Skeletal muscle cell (primary cell): ENCODE measurements at regions not wholly inside any gene's neighbourhood (a gene's known extent, or its start where the extent isn't known, plus 50 kb on each side); places are given as distances from the start of the nearest gene placed in this dataset.

Experiments
- DNase-seq: peaks from one replicate; pipeline ENCODE4 v3.0.0-alpha.2; 2010; ENCODE audit warnings: low read depth
- H3K4me3 ChIP-seq: 2 replicates; pipeline ENCODE4 v1.5.1; 2011; ENCODE audit warnings: low read depth, mild to moderate bottlenecking, control low read depth, low read length, moderate library complexity

DNA sequence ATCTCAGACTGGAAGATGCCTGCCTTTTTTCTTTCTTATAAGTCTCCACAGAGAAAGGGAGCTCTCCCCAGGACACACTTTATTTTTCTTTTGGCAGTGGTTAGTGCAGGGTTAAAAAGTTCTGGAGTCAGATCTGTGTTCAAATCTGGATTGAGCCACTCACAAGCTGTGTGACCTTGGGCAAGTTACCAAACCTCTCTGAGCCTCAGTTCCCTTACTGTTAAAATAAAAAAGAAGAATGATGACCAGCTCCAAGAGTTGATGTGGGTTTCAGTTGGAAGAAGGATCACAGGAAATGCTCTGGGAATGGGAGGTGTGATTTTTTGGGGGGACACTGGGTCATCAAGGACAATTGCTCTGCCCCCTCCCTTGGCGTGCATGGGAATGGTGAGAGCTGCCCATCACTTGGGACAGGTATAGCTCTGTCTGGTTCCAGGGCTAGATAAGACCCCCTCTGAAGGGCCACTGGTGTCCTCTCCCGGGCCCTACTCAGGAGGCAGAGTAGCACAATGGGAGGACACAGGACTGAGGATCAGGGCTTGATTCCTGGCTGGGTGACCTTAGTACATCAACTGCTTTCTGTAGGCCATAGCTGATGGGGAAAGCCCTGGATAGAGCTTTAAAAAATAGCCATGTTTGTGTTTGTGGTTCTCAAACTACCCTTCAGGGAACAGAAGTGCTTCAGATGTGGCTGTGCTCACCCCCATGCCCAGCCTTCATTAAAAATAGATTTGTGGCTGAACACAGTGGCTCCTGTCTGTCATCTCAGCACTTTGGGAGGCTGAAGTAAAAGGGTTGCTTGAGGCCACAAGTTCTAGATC is 228.3 kb downstream of the MIAT start:
- no peak for DNase-seq
- H3K4me3 ChIP-seq, result no peak overlapping the region

DNA sequence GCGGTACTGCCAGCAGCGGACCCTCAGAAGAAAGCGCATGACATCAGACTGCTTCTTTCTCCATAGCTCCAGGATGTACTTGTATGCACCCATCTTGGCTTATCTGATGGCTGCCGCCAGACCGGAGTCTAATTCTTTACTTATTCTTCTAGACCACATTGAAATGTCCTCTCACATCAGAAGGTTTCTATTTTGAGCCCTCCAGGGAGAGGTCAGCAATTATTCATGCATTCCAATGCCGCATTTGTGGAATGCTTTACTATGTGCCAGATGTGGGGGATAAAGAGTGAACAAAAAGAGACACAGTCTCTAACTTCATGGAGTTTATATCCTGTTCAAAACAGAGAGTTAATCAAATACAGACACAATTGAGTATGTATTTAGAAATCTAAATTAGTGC is 230.1 kb downstream of the MIAT start:
- peak; percentile 62 for DNase-seq
- no peak overlapping the region for H3K4me3 ChIP-seq

DNA sequence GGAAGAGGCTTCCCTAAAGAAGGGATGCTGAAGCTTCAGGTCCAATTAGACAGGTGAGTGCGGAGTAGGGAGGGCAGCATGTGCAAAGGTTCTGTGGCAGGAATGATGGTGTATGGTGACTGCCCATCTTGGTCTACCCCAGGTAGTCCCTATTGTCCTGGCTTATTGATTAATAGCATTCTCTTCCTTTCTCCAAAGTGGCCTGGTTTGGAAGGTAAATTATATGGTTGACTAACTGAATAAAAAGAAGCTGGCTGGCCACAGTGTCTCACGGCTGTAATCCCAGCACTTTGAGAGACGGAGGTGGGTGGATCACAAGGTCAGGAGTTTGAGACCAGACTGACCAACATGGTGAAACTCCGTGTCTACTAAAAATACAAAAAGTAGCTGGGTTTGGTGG is 230.5 kb downstream of the MIAT start:
- no peak overlapping the region for H3K4me3 ChIP-seq
- DNase-seq, result no peak

DNA sequence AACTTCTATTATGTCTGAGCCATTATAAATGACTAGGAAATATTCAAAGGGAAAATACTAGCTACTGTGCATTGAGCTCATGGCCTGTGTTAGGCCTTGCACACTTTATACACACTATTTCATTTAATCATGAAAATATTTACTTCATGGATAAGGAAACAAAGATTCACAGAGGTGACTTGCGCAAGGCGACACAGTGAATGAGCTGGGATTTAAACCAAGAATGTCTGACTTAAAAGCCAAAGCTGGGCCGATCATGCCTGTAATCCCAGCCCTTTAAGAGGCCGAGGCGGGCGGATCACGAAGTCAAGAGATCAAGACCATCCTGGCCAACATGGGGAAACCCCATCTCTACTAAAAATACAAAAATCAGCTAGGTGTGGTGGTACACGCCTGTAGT is 231.5 kb downstream of the MIAT start:
- DNase-seq, result no peak

DNA sequence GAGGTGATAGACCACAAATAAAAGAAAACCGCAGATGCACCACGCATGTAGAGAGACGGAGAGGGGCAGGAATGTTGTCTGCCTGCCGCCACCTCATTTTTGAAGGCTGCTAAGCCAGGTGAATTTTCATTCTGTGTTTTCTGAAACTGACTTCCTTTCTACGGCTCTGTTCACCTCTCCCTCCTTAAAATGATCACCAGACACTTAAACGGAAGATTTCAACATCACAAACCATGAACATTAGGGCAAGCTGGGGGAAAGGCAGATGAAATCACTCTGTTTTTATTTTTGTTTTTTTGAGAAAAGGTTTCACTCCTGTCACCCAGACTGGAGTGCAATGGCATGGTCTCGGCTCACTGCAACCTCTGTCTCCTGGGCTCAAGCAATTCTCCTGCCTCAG is 232.4 kb downstream of the MIAT start:
- no peak for DNase-seq
- no peak overlapping the region for H3K4me3 ChIP-seq

More for the DNA sequence above, 231.5 kb downstream of the MIAT start:
- H3K4me3 ChIP-seq, result no peak overlapping the region

DNA sequence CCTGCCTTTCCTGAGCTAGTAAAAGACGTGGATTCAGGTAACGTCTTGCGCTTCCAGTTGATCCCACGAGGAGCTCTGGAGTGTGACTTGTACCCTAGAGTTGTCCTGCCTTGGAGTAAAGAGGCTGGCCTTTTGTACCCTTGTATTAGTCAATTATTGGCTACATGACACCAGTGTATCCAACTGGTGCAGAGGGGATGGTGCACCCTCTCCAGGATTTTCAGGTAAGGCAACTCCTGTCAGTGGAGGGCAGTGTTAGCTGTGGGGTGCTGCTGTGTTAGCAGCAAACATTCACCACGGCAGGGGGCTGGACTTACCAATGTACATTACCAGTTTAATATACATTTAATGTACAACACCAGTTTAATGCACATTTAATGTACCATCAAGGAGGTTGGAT is 233.5 kb downstream of the MIAT start:
- DNase-seq, result no peak
- no peak overlapping the region for H3K4me3 ChIP-seq

DNA sequence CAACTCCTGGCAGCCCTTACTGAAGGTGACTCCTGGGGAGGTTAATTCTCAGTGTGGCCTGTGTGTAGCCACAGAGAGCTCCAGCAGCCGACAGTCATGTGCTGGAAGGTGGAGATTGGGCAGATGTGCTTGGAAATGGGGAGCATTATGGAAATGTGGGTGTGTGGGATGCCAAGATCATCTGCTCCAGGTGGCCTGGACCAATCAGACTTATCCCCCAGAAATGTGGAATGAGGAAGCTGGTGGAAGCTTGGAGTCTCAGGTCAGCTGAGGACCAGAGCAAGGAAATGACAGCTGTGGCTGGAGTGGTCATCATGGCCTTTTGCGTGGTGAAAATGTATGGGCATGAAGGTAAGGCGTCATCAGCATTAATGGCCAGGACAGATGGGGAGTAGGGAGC is 234.0 kb downstream of the MIAT start:
- no peak for DNase-seq
- no peak overlapping the region for H3K4me3 ChIP-seq

DNA sequence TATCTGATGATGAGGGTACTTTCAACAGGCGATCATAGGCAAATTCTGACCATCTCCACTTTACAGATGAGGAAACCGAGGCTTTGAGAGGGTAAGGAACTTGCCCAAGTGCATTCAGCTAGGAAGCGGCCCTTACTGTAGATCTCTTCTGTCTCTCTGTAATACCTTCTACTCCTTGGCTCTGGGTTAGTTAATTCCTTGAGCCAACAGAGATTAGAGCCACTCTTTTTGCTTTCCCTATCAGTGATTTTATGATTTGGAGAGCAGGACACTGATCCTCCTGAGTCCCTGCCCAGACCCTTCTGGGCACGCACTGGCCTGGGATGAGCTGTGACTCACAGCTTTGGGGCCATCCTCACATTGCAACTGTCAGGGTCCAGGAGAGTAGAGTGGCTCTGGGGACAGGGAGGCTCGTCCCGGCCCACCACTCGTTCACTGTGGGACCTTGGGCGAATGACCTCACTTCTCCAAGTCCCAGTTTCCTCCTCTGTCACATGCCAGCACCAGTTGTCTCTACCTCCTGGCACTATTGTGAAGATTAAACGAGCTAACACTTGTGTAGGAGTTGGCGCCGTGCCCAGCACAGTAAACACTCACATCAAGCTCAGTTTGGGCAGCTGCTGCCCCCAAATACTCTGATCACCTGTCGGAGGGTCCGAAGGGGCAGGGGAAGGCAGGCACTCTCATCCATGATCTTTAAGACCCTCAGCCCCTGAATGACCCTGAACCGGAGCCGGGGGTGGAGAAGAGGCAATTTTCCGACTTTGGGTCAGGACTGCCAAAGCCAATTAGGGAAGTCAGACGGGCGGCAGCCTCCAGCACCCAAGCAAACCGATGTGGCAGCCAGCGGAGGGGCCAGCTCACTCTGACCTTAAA is 235.0 kb downstream of the MIAT start:
- peak; percentile 35 for DNase-seq

DNA sequence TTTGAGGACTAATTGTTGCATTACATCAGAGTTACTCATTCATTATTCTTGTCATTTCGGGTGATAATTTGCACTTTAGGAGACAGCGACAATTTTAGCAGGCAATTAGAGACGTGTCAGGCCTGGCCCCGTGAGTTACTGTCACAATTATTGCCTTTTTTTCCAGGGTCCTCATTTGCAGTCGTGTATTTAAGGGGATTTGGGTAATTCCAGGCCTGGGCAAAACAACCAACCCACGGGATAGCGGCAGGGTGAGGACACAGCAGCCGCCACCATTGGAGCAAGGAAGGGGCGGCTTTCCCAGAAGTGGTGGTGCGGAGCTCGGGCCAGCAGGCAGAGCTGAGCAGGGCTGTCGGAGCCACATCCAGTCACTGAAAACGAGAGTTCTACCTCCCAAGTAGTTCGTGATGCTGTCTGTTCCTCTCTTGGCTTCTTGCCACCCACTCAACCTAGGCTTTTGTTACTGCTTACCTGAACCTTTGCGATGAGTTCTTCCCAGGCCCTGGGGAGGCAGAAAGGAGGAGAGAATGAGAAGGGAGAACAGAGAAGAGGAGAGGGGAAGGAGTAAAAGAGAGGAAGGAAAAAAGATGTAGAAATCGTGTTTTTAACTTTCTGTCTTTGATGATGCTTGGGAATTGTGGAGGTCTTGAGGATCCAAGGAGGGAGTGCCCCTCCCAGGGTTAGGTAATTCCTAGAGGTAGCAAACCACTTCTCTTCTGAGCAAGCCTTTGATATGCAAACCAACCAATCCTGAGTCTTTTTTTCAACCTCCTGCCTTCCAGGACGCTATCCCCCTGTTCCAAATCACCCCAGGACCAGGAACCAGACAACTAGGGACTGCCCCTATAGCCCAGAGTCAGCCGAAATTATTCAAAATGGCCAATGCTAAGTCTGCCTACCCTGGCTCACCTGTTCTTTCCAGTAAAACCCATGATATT is 236.1 kb downstream of the MIAT start:
- DNase-seq, result no peak
- no peak overlapping the region for H3K4me3 ChIP-seq

More for the DNA sequence above, 235.0 kb downstream of the MIAT start:
- no peak overlapping the region for H3K4me3 ChIP-seq

DNA sequence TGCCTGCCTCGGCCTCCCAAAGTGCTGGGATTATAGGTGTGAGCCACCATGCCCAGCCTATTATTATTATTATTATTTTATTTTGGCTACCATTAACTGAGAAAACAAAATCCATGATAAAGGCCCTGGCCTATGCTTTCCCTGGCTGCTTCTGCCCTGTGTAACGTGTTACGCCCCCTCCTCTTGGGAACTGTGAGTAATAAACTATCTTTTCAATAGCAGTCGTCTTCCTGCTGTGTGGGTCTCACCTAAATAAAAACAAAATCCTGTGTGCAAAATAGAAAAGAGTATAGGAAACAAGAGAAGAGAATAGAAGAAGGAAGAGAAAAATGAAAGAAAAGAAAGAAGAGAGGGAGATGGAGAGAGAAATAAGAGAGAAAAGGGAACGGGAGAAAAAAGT is 237.0 kb downstream of the MIAT start:
- no peak overlapping the region for H3K4me3 ChIP-seq
- DNase-seq, result no peak

DNA sequence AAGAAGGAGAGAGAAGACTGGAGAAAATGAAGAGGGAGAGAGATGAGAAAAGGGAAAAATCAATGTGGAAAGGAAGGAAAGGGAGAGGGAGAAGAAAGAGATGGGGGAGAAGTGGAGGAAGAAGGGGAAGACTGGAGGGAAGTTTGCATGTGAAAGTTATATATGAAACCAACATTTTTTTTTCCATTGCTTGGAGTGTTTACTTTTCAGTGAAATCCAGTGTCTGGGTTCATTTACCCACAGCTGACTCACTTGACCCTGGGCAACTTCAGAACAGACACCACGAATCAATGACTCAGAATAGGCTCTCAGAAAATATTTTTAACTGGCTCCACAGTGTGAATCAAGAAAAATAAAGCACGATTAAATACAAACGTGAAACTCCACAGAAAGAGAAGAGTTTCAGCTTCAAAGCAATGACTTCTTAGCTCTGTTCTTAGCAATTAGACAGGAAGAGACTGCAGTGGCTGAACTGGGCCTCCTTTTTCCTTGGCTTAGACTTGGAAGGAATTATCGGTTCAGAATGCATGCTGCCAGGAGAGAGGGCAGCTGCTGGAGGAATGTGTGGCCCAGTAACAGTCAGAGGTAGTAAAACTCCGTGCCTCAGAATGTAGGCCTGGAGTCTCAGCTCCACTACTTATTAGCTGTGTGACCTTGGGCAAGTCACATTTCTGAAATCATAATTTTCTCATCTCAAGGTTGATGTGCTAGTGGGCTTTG is 237.5 kb downstream of the MIAT start:
- DNase-seq, result peak; percentile 79

DNA sequence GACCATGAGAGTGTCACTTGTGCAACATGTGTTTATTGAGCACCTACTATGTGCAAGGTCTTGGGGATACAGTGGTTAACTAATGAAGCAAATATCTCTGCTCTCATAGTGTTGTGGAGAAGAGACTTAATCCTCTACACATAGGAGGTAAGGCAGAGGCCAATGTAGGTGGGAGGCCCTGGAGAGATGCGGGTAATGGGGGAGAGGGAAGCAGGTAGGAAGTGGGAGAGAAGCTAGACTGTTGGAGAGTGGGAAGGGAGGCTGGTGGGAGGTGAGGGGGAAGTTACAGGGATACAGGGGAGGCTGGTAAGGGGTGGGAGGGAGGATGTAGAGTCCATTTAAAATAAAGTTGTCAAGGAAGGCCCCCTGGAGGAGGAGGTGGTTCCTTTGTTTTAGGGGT is 240.0 kb downstream of the MIAT start:
- no peak overlapping the region for H3K4me3 ChIP-seq
- no peak for DNase-seq

More for the DNA sequence above, 237.5 kb downstream of the MIAT start:
- H3K4me3 ChIP-seq, result no peak overlapping the region

DNA sequence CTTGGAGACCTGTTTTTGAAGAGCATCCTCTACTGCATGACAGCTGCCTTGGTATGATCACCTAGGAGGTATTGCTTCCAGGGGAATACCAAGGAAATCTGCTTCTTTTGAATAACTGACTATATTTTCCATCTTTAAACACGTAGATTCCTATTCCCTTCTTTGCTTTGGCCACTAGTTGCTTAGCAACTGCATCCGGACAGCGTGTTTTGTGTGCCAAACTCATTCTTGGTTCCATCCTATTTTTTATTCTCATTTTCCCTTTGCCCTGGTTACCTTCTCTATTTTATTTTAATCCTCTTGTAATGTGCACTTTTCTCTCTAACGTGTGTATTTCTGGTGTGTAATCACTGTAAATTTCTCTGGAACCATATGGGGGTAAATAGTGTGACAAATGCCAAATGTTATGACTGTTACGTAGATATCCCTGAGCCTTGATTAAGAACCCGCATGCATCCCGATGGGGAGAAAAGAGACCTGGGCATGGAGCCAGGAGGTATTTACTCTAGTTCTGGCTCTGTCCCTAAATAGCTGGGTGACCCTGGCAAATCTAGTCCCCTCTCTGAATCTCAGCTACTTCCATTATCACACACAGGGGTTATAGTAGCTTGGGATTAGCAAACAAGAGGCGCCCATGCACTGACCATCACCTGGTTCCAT is 241.7 kb downstream of the MIAT start:
- no peak overlapping the region for H3K4me3 ChIP-seq
- DNase-seq, result no peak

DNA sequence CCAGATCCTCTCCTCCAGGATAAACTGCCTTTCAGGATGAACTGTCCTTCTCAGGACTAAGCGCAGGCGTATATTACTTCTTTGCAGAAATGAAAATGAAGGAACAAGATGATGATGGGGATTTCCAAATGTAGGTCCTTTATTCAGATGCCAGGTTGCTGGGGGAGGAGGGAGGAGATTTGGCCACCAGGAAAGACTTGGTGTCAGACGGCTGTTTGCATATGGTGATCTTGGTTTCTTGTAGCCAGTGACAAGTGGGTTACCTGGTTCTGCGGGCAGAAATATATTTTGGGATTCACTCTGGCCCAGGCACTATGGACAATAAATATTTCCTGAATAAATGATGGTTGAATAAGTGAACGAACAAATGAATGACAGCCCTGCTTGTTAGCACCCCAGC is 243.4 kb downstream of the MIAT start:
- no peak for DNase-seq
- H3K4me3 ChIP-seq, result no peak overlapping the region

DNA sequence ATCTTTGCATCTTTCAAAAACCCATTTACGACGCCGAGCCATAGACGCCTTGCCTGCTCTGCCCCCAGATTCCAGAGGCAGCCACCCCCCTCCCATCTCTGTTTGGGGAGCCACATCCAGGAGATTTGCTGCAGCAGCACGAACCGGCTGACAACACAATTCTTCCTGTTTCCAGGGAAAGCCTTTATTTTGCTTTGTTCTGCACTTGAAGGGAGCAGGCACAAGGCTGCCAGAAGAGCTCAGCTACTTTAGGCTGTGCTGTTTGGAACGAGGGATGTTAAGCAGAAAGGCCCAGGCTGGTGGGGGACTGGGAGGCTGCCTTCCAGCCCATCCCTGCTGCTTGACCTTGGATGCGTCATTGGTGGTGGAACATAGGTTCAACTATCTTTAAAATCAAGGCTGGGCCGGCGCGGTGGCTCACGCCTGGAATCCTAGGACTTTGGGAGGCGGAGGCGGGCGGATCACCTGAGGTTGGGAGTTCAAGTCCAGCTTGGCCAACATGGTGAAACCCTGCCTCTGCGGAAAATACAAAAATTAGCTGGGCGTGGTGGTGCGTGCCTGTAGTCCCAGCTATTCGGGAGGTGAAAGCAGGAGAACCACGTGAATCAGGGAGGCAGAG is 243.9 kb downstream of the MIAT start:
- no peak for DNase-seq
- no peak overlapping the region for H3K4me3 ChIP-seq

DNA sequence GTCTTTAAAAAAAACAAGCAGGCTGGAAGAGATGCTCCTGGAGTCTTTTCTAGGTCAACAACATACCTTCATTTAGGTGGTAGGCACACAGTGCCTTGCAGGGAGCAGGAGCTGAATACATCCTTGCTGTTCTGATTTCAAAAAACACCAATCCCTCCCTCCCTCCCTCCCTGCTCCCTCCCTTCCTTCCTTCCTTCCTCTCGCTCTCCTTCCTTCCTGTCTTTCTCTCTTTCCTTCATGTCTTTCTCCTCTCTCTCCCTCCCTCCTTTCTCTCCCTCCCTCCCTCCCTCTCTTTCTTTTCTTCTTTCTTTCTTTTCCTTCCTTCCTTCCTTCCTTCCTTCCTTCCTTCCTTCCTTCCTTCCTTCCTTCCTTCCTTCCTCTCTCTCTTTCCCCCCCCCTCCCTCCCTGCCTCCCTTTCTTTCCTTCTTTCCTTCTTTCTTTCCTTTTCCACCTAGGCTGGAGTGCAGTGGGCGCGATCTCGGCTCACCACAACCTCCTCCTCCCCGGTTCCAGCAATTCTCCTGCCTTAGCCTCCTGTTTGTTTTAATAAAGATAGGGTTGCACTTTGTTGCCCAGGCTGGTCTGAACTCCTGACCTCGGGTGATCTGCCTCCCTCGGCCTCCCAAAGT is 245.1 kb downstream of the MIAT start:
- no peak for DNase-seq
- H3K4me3 ChIP-seq, result no peak overlapping the region

DNA sequence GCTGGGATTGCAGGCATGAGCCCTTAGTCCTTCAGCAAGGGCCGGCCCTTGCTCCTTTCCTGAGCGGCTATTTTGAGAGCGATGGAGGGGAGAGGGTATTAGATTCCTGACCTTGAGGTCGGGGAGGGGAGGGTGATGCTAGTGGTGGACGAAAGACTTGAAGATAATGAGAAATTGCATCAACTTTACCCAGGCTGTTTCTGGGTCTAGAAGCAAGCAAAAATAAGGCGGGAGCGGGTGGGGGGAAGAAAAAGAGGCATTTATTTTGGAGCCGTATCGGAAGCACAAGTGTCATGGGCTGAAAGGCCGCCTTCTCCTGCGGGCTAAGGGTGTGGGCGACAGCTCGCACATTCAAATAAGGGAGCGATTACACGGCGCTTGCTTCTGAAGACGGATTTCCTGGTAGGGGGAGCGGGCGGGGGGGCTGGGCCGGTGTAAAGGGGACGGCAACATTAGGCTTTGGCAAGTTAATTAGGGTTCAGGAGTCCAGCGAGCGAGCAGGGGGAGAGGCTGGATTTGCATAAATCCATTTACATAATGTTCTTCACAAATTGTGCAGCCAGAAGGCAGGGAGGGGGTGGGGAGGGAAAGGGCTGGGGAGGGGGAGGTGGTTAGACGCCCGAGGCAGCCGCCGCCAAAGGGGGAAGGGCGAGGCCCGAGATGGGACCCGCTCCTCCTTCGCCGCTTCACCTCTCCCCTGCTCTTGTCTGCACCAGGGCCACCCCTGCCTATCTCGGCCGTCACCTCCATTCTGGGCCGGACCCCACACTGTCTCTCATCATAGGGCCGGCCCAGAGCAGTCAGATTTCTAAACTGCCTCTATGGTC is 245.9 kb downstream of the MIAT start:
- no peak for DNase-seq
- H3K4me3 ChIP-seq, result no peak overlapping the region
